H1 (cell line): ENCODE measurements at regions not wholly inside any gene's neighbourhood (a gene's known extent, or its start where the extent isn't known, plus 50 kb on each side); places are given as distances from the start of the nearest gene placed in this dataset.

ENCODE experiments used
- CTCF ChIA-PET: fragments of 300-600 bp; sonication (Branson Sonifier 250); formaldehyde crosslinking; loops from one replicate; lab custom pipeline; 2021; ENCODE audit not compliant: partially characterized antibody; lab: Charles Lee
- POLR2A ChIA-PET: fragments of 300-600 bp; sonication (Branson Sonifier 250); formaldehyde crosslinking; loops from one replicate; lab custom pipeline; 2021; ENCODE audit warnings: inconsistent platforms; ENCODE audit not compliant: partially characterized antibody; lab: Charles Lee
- DNase-seq, 2 experiments: peaks; one replicate each; pipeline versions ENCODE4 v3.0.0 to v3.0.0-alpha.2; 2010 to 2022; ENCODE audit warnings: low spot score in 2 of 2, low read depth in 1 of 2, mixed read lengths in 1 of 2
- FAIRE-seq: peaks from 2 replicates; lab custom pipeline; 2011; peaks lifted over from hg19 to GRCh38; lab: Jason Lieb, UNC
- H2AFZ ChIP-seq: 2 replicates; pipeline ENCODE4 v1.8.1; 2012; ENCODE audit warnings: low read length, inconsistent platforms
- H2AK5ac ChIP-seq: 2 replicates; pipeline ENCODE4 v1.6.1; 2013; ENCODE audit warnings: low read depth, low read length
- H2BK120ac ChIP-seq: replicated peaks from 2 replicates; pipeline ENCODE3; 2013; ENCODE audit warnings: low read depth, low read length, inconsistent platforms
- H2BK12ac ChIP-seq: 2 replicates; pipeline ENCODE4 v1.6.1; 2013; ENCODE audit warnings: low read depth, low read length
- H2BK15ac ChIP-seq: 2 replicates; pipeline ENCODE4 v1.6.1; 2013; ENCODE audit warnings: low read length
- H2BK20ac ChIP-seq: 2 replicates; pipeline ENCODE4 v1.6.1; 2013; ENCODE audit warnings: low read length
- H2BK5ac ChIP-seq: 2 replicates; pipeline ENCODE4 v1.6.1; 2013; ENCODE audit warnings: low read depth, low read length
- H3K14ac ChIP-seq: 2 replicates; pipeline ENCODE4 v1.6.1; 2013; ENCODE audit warnings: inconsistent platforms; ENCODE audit not compliant: insufficient read length
- H3K18ac ChIP-seq: 2 replicates; pipeline ENCODE4 v1.6.1; 2013; ENCODE audit warnings: low read length; ENCODE audit errors: extremely low read depth
- H3K23ac ChIP-seq: 2 replicates; pipeline ENCODE4 v1.6.1; 2013; ENCODE audit warnings: inconsistent platforms; ENCODE audit not compliant: insufficient read length
- H3K23me2 ChIP-seq: 2 replicates; pipeline ENCODE4 v1.6.1; 2013; ENCODE audit warnings: low read depth, low read length
- H3K27ac ChIP-seq: 2 replicates; pipeline ENCODE4 v1.6.1; 2011; ENCODE audit warnings: low read depth, low read length, inconsistent platforms
- H3K27me3 ChIP-seq, 4 experiments: replicated peaks in 1 of 4; 1 replicate in 1 of 4; 2 replicates in 3 of 4; pipeline versions ENCODE4 v1.6.1 to v1.8.1; 2011 to 2013; ENCODE audit warnings: low read length in 3 of 4, mild to moderate bottlenecking in 3 of 4, inconsistent platforms in 2 of 4, mixed read lengths in 2 of 4, moderate library complexity in 1 of 4; ENCODE audit not compliant: control insufficient read depth in 3 of 4, insufficient read depth in 3 of 4; ENCODE audit errors: extremely low read depth in 1 of 4
- H3K36me3 ChIP-seq, 4 experiments: 2 replicates each; pipeline versions ENCODE4 v1.6.1 to v1.8.1; 2011 to 2013; ENCODE audit warnings: mild to moderate bottlenecking in 4 of 4, low read length in 3 of 4, moderate library complexity in 2 of 4, control low read depth in 1 of 4, inconsistent platforms in 1 of 4; ENCODE audit not compliant: insufficient read depth in 4 of 4, control insufficient read depth in 2 of 4
- H3K4ac ChIP-seq: replicated peaks from 2 replicates; pipeline ENCODE3; 2013; ENCODE audit warnings: low read length, low read depth, mixed read lengths, inconsistent platforms; ENCODE audit not compliant: insufficient read length
- H3K4me1 ChIP-seq, 4 experiments: replicated peaks in 1 of 4; 1 replicate in 1 of 4; 2 replicates in 3 of 4; pipeline versions ENCODE4 v1.6.1 to v1.8.1; 2011 to 2013; ENCODE audit warnings: low read length in 3 of 4, inconsistent platforms in 2 of 4, mixed read lengths in 1 of 4; ENCODE audit not compliant: insufficient read depth in 4 of 4, control insufficient read depth in 3 of 4
- H3K4me2 ChIP-seq, 2 experiments: 2 replicates each; pipeline versions ENCODE4 v1.6.1 to v1.8.1; 2011 to 2013; ENCODE audit warnings: low read depth in 2 of 2, low read length in 2 of 2, control low read depth in 1 of 2, inconsistent platforms in 1 of 2, mild to moderate bottlenecking in 1 of 2; ENCODE audit not compliant: insufficient read depth in 1 of 2
- H3K4me3 ChIP-seq, 4 experiments: fragments of 200-600, 300-600 bp in 1 of 4; sonication (generic), shearing (Covaris generic), sonication (Bioruptor Twin) in 1 of 4; 2 replicates each; pipeline versions ENCODE4 v1.5.1 to v1.8.1; 2011 to 2016; ENCODE audit warnings: low read length in 4 of 4, low read depth in 3 of 4, control low read depth in 2 of 4, inconsistent platforms in 2 of 4, mild to moderate bottlenecking in 2 of 4, mixed read lengths in 1 of 4, moderate library complexity in 1 of 4; ENCODE audit not compliant: insufficient read depth in 2 of 4; ENCODE audit errors: extremely low read depth in 1 of 4
- H3K56ac ChIP-seq: replicated peaks from 2 replicates; pipeline ENCODE3; 2013; ENCODE audit warnings: low read depth, mild to moderate bottlenecking, mixed read lengths, low read length, inconsistent platforms; ENCODE audit not compliant: insufficient read length
- H3K79me1 ChIP-seq: 2 replicates; pipeline ENCODE4 v1.6.1; 2013; ENCODE audit warnings: low read depth, low read length, control low read depth
- H3K79me2 ChIP-seq, 2 experiments: 2 replicates each; pipeline versions ENCODE4 v1.6.1 to v1.8.1; 2012 to 2013; ENCODE audit warnings: low read length in 2 of 2, mild to moderate bottlenecking in 2 of 2, inconsistent platforms in 1 of 2; ENCODE audit not compliant: insufficient read depth in 2 of 2, control insufficient read depth in 1 of 2
- H3K9ac ChIP-seq, 4 experiments: replicated peaks in 1 of 4; 1 replicate in 1 of 4; 2 replicates in 3 of 4; pipeline versions ENCODE4 v1.6.1 to v1.8.1; 2011 to 2013; ENCODE audit warnings: low read depth in 3 of 4, low read length in 3 of 4, control low read depth in 2 of 4, mild to moderate bottlenecking in 2 of 4, moderate library complexity in 2 of 4, inconsistent platforms in 1 of 4; ENCODE audit errors: extremely low read depth in 1 of 4
- H3K9me3 ChIP-seq, 2 experiments: 2 replicates each; pipeline versions ENCODE4 v1.6.1 to v1.8.1; 2012 to 2013; ENCODE audit warnings: mild to moderate bottlenecking in 2 of 2, moderate library complexity in 2 of 2, control low read depth in 1 of 2, inconsistent platforms in 1 of 2, low read depth in 1 of 2, low read length in 1 of 2, mixed read lengths in 1 of 2; ENCODE audit not compliant: insufficient read depth in 2 of 2
- H4K20me1 ChIP-seq, 2 experiments: replicated peaks in 1 of 2; 2 replicates each; pipeline versions ENCODE3 to v1.8.1; 2011 to 2013; ENCODE audit warnings: inconsistent platforms in 2 of 2, low read length in 2 of 2, mild to moderate bottlenecking in 1 of 2; ENCODE audit not compliant: insufficient read depth in 2 of 2, control insufficient read depth in 1 of 2
- H4K5ac ChIP-seq: 2 replicates; pipeline ENCODE4 v1.6.1; 2013; ENCODE audit warnings: low read length, low read depth, mixed read lengths, inconsistent platforms; ENCODE audit not compliant: insufficient read length
- H4K8ac ChIP-seq: 2 replicates; pipeline ENCODE4 v1.8.0; 2013; ENCODE audit warnings: mild to moderate bottlenecking, moderate library complexity, low read length, inconsistent platforms; ENCODE audit not compliant: insufficient read depth; ENCODE audit errors: extremely low read depth
- H4K91ac ChIP-seq: replicated peaks from 2 replicates; pipeline ENCODE3; 2013; ENCODE audit warnings: low read length, mixed read lengths, inconsistent platforms; ENCODE audit not compliant: insufficient read length
- CREB1 ChIP-seq: IDR thresholded peaks from 2 replicates; pipeline ENCODE4 v1.6.1; 2012; ENCODE audit warnings: inconsistent platforms
- RBBP5 ChIP-seq: IDR thresholded peaks from 2 replicates; pipeline ENCODE4 v1.7.1; 2012; ENCODE audit warnings: low read depth, mild to moderate bottlenecking, inconsistent platforms, low read length, moderate library complexity, borderline replicate concordance
- WGBS, 2 experiments: shearing (Covaris generic) in 1 of 2; methylation state at CpG; one replicate each; pipeline versions ENCODE4 v1.1.6 to v1.1.7; 2013 to 2015; ENCODE audit warnings: low lambda C conversion rate in 2 of 2, mixed read lengths in 2 of 2, inconsistent platforms in 1 of 2, low coverage in 1 of 2, missing lambda C conversion rate in 1 of 2; ENCODE audit not compliant: insufficient replicate concordance in 2 of 2, insufficient coverage in 1 of 2, insufficient read length in 1 of 2; ENCODE audit errors: extremely low coverage in 1 of 2, missing lambda C conversion rate in 1 of 2; 5-methylcytosine and 5-hydroxymethylcytosine counted together

- H3K14ac ChIP-seq = no peak overlapping the region
- no peak overlapping the region for H3K9ac ChIP-seq
- no peak overlapping the region for H4K8ac ChIP-seq
- H3K27me3 ChIP-seq = no peaks in the 10 kb centered on the region
- DNase-seq (no peak), FAIRE-seq (no peak)
- no peak overlapping the region for H2BK20ac ChIP-seq
- no peak overlapping the region for H2BK15ac ChIP-seq
- H3K79me1 ChIP-seq = no peaks in the 10 kb centered on the region
- H2BK12ac ChIP-seq = no peak overlapping the region
- no peaks in the 10 kb centered on the region for H3K36me3 ChIP-seq
- 82% methylated on average over 21 of the region's 21 CpGs; no CpG with 5 or more reads in 1 of the 2 experiments for WGBS, 2 experiments
- H3K4ac ChIP-seq = no peak overlapping the region
- no peak overlapping the region for H3K4me2 ChIP-seq
- H3K23me2 ChIP-seq = no peaks in the 10 kb centered on the region
- no peak overlapping the region for H3K4me3 ChIP-seq
- H3K79me2 ChIP-seq = no peaks in the 10 kb centered on the region
- no peak overlapping the region for H3K18ac ChIP-seq
- no peak overlapping the region for H2BK5ac ChIP-seq
- H2BK120ac ChIP-seq = no peak overlapping the region
- no peak overlapping the region for H3K27ac ChIP-seq
- no peak overlapping the region for H4K91ac ChIP-seq
- no peak overlapping the region for H2AK5ac ChIP-seq
- H3K23ac ChIP-seq = no peak overlapping the region
- no peak overlapping the region for H4K5ac ChIP-seq
- no peaks in the 10 kb centered on the region for H3K4me1 ChIP-seq
- ChIA-PET CTCF (no interaction called here), POLR2A (no interaction called here)
- peaks cover 0 to 6% of the 10 kb centered on the region in 2 experiments; a peak in 1 of 4 replicates for H3K9me3 ChIP-seq
- H4K20me1 ChIP-seq = no peaks in the 10 kb centered on the region
- H2AFZ ChIP-seq = no peak overlapping the region
- H3K56ac ChIP-seq = no peak overlapping the region
- TF ChIP-seq RBBP5 (no peak), CREB1 (no peak)
Observed at GRCh38 chr2:239498981-239499634, 98.3 kb upstream of the HDAC4 start.
